ENCODE measurements at regions not wholly inside any gene's neighbourhood (a gene's known extent, or its start where the extent isn't known, plus 50 kb on each side); places are given as distances from the start of the nearest gene placed in this dataset.

GRCh38 chr1:213693864-213694263 is 293.9 kb upstream of the PROX1 start:
- Mint-ChIP-seq H3K4me3 (no peak overlapping the region), H3K27me3 (no peaks in the 10 kb centered on the region), H3K36me3 (ENCODE audit: low read depth) (no peaks in the 10 kb centered on the region), H3K9me3 (no peaks in the 10 kb centered on the region), H3K27ac (no peak overlapping the region), H3K4me1 (ENCODE audit: low read depth) (no peaks in the 10 kb centered on the region)
- intact Hi-C loops (cut with DNase I, micrococcal nuclease), result no loop called here
- H3K36me3 ChIP-seq (ENCODE audit: insufficient read depth, low read length), result no peaks in the 10 kb centered on the region
- POLR2A ChIA-PET, result no interaction called here
- DNase-seq, result no peak
- TF ChIP-seq CTCF (IDR thresholded peaks at IDR 0.05), result no peak
- H3K27ac ChIP-seq (ENCODE audit: low read depth in 1 of 2, low read length in 2 of 2), result no peak overlapping the region
- H3K27me3 ChIP-seq (ENCODE audit: control insufficient read depth in 1 of 2, insufficient read depth in 2 of 2, low read length in 2 of 2), result no peaks in the 10 kb centered on the region
- H3K4me3 ChIP-seq (ENCODE audit: low read length), result no peak overlapping the region
- CTCF ChIA-PET, result no interaction called here
- no peaks in the 10 kb centered on the region for H3K4me1 ChIP-seq (ENCODE audit: insufficient read depth, low read length)
- no peak for ATAC-seq (ENCODE audit: poor library complexity)
- H3K9me3 ChIP-seq (ENCODE audit: control insufficient read depth in 1 of 2, insufficient read depth in 1 of 2, low read length in 2 of 2), result no peaks in the 10 kb centered on the region

GRCh38 chr1:213697192-213697802 is 290.5 kb upstream of the PROX1 start:
- no peak overlapping the region for H3K4me3 Mint-ChIP-seq
- ATAC-seq (ENCODE audit: poor library complexity), result no peak
- intact Hi-C loops (cut with DNase I, micrococcal nuclease), result no loop called here
- DNase-seq, result no peak
- H3K36me3 Mint-ChIP-seq (ENCODE audit: low read depth), result no peaks in the 10 kb centered on the region
- H3K27ac Mint-ChIP-seq, result no peak overlapping the region
- Histone ChIP-seq H3K4me3 (ENCODE audit: low read length) (no peak overlapping the region), H3K4me1 (ENCODE audit: insufficient read depth, low read length) (no peaks in the 10 kb centered on the region), H3K27ac (ENCODE audit: low read depth in 1 of 2, low read length in 2 of 2) (no peak overlapping the region), H3K36me3 (ENCODE audit: insufficient read depth, low read length) (no peaks in the 10 kb centered on the region), H3K27me3 (ENCODE audit: control insufficient read depth in 1 of 2, insufficient read depth in 2 of 2, low read length in 2 of 2) (no peaks in the 10 kb centered on the region), H3K9me3 (ENCODE audit: control insufficient read depth in 1 of 2, insufficient read depth in 1 of 2, low read length in 2 of 2) (no peaks in the 10 kb centered on the region)
- no peaks in the 10 kb centered on the region for H3K27me3 Mint-ChIP-seq
- no peaks in the 10 kb centered on the region for H3K4me1 Mint-ChIP-seq (ENCODE audit: low read depth)
- ChIA-PET CTCF (no interaction called here), POLR2A (no interaction called here)
- TF ChIP-seq CTCF (IDR thresholded peaks at IDR 0.05), result no peak
- peaks cover 5% of the 10 kb centered on the region for H3K9me3 Mint-ChIP-seq

- Mint-ChIP-seq H3K4me3 (no peak overlapping the region), H3K27ac (no peak overlapping the region), H3K27me3 (no peaks in the 10 kb centered on the region), H3K36me3 (ENCODE audit: low read depth) (no peaks in the 10 kb centered on the region), H3K9me3 (peaks cover 10% of the 10 kb centered on the region), H3K4me1 (ENCODE audit: low read depth) (no peaks in the 10 kb centered on the region)
- Histone ChIP-seq H3K4me3 (ENCODE audit: low read length) (no peak overlapping the region), H3K27me3 (ENCODE audit: control insufficient read depth in 1 of 2, insufficient read depth in 2 of 2, low read length in 2 of 2) (no peaks in the 10 kb centered on the region), H3K4me1 (ENCODE audit: insufficient read depth, low read length) (no peaks in the 10 kb centered on the region), H3K36me3 (ENCODE audit: insufficient read depth, low read length) (no peaks in the 10 kb centered on the region), H3K27ac (ENCODE audit: low read depth in 1 of 2, low read length in 2 of 2) (no peak overlapping the region), H3K9me3 (ENCODE audit: control insufficient read depth in 1 of 2, insufficient read depth in 1 of 2, low read length in 2 of 2) (no peaks in the 10 kb centered on the region)
- POLR2A ChIA-PET, result no interaction called here
- CTCF ChIA-PET, result no interaction called here
- intact Hi-C loops (cut with DNase I, micrococcal nuclease), result no loop called here
- DNase-seq (no peak), ATAC-seq (ENCODE audit: poor library complexity) (no peak)
- no peak for TF ChIP-seq CTCF (IDR thresholded peaks at IDR 0.05)
Observed at GRCh38 chr1:213698092-213698702, 289.6 kb upstream of the PROX1 start.

All from CD4-positive, alpha-beta T cell (primary cell).